Spleen (tissue), 11 donors: ENCODE measurements at regions not wholly inside any gene's neighbourhood (a gene's known extent, or its start where the extent isn't known, plus 50 kb on each side); places are given as distances from the start of the nearest gene placed in this dataset.
A peak's percentile ranks its signal among the peaks of the same experiment; 100 is the strongest.

Experiments used
- DNase-seq: peaks from one replicate; pipeline ENCODE4 v3.0.0-alpha.2; 2020
- H3K27ac ChIP-seq, 8 donors: fragments of 200-600 bp; sonication (generic) in 7 of 8; 1 replicate in 4 of 8; 2 replicates in 4 of 8; pipeline versions ENCODE4 v1.5.0 to v1.8.0; 2016 to 2021; ENCODE audit warnings: inconsistent platforms in 4 of 8, mild to moderate bottlenecking in 4 of 8, moderate library complexity in 1 of 8
- H3K27me3 ChIP-seq, 7 donors: fragments of 200-600 bp; sonication (generic) in 6 of 7; replicated peaks in 1 of 7; 1 replicate in 4 of 7; 2 replicates in 3 of 7; pipeline versions ENCODE4 v1.5.0 to v1.8.0; 2016 to 2021; ENCODE audit warnings: inconsistent platforms in 3 of 7, mild to moderate bottlenecking in 1 of 7
- H3K36me3 ChIP-seq, 6 donors: fragments of 200-600 bp; sonication (generic) in 5 of 6; 1 replicate in 4 of 6; 2 replicates in 2 of 6; pipeline versions ENCODE4 v1.5.0 to v1.8.0; 2016 to 2021; ENCODE audit warnings: inconsistent platforms in 2 of 6
- H3K4me1 ChIP-seq, 6 donors: fragments of 200-600 bp; sonication (generic) in 5 of 6; 1 replicate in 3 of 6; 2 replicates in 3 of 6; pipeline versions ENCODE4 v1.5.0 to v1.8.0; 2016 to 2021; ENCODE audit warnings: inconsistent platforms in 3 of 6
- H3K4me3 ChIP-seq, 8 donors: fragments of 200-600 bp; sonication (generic) in 7 of 8; 1 replicate in 4 of 8; 2 replicates in 4 of 8; pipeline versions ENCODE4 v1.5.0 to v1.8.0; 2016 to 2021; ENCODE audit warnings: inconsistent platforms in 4 of 8, mild to moderate bottlenecking in 4 of 8, moderate library complexity in 2 of 8
- H3K9me3 ChIP-seq, 8 donors: fragments of 200-600 bp; sonication (generic) in 7 of 8; 1 replicate in 4 of 8; 2 replicates in 4 of 8; pipeline versions ENCODE4 v1.5.0 to v1.8.0; 2016 to 2021; ENCODE audit warnings: inconsistent platforms in 4 of 8
- CTCF ChIP-seq, 11 experiments: fragments of 200-600 bp in 7 of 11; fragments of 450-650 bp in 4 of 11; sonication (generic) in 4 of 11; IDR thresholded peaks in 8 of 11; conservative IDR thresholded peaks in 3 of 11; 1 replicate in 7 of 11; 2 replicates in 4 of 11; pipeline versions ENCODE4 v1.4.0 to v1.8.0; 2016 to 2021; ENCODE audit warnings: antibody characterized with exemption in 11 of 11, inconsistent platforms in 4 of 11, mild to moderate bottlenecking in 1 of 11
- POLR2A ChIP-seq, 3 donors: fragments of 450-650 bp; IDR thresholded peaks; one replicate each; pipeline ENCODE4 v1.5.1; 2017; ENCODE audit warnings: antibody characterized with exemption in 3 of 3, mild to moderate bottlenecking in 1 of 3
- POLR2AphosphoS5 ChIP-seq, 3 donors: sonication (generic); formaldehyde crosslinking; IDR thresholded peaks; one replicate each; pipeline ENCODE4 v1.5.1; 2017; ENCODE audit warnings: antibody characterized with exemption in 3 of 3
- WGBS, 5 donors: extraction: QIAGEN DNeasy Blood & Tissue Kit in 3 of 5; methylation state at CpG; one replicate each; pipeline versions ENCODE4 v1.1.5 to v1.1.7; 2013 to 2018; 5-methylcytosine and 5-hydroxymethylcytosine counted together
- intact Hi-C: fragments of 100-400 bp; cut with DNase I; formaldehyde crosslinking; loops from one replicate; pipeline ENCODE4 v1.15.0; 2023; ENCODE audit warnings: low total_unique reads
- donor health status: healthy with polysubstance abuse.
- donor health status: DM: no; HTN: no; CAD: no; lungs with moderate emphysema.
- donor health status: DM: no; HTN: no; CAD: no.
- donor health status: Bipolar disorder and iron deficiency.
- donor health status: healthy.
- donor health status: DM: no; HTN: no; CAD: no.
- donor health status: DM: yes; HTN: yes; CAD: no.

- peaks cover 0 to 100% (median 88%) of the 10 kb centered on the region in 8 donors for H3K9me3 ChIP-seq
These were observed 268.2 kb downstream of the ALG10 start for GRCh38 chr12:34290381-34290995.

GRCh38 chr12:34291001-34291400, 268.7 kb downstream of the ALG10 start:
- Histone ChIP-seq H3K27ac (no peak overlapping the region), H3K4me1 (no peaks in the 10 kb centered on the region), H3K4me3 (no peak overlapping the region), H3K27me3 (no peaks in the 10 kb centered on the region), H3K9me3 (peaks cover 0 to 100% (median 85%) of the 10 kb centered on the region in 8 donors), H3K36me3 (no peaks in the 10 kb centered on the region)
- peak; percentile 34 for DNase-seq
- intact Hi-C loops = no loop called here
- 75 to 87% (median 85%) methylated on average over 17 of the region's 17 CpGs for WGBS, 5 donors
- no peak for TF ChIP-seq POLR2A (IDR thresholded peaks at IDR 0.05)
- no peak for TF ChIP-seq POLR2AphosphoS5 (IDR thresholded peaks at IDR 0.05)
- no peak for TF ChIP-seq CTCF (IDR thresholded peaks at IDR 0.05 in 8 of 11, conservative IDR thresholded peaks at IDR 0.05 in 3 of 11)

More at GRCh38 chr12:34290381-34290995, 268.2 kb downstream of the ALG10 start:
- no peaks in the 10 kb centered on the region for H3K27me3 ChIP-seq
- DNase-seq = peak; percentile 58
- no peak overlapping the region for H3K4me3 ChIP-seq
- H3K36me3 ChIP-seq = no peaks in the 10 kb centered on the region
- TF ChIP-seq POLR2A (IDR thresholded peaks at IDR 0.05) (no peak), POLR2AphosphoS5 (IDR thresholded peaks at IDR 0.05) (no peak), CTCF (IDR thresholded peaks at IDR 0.05 in 8 of 11, conservative IDR thresholded peaks at IDR 0.05 in 3 of 11) (no peak)
- intact Hi-C loops = no loop called here
- no peaks in the 10 kb centered on the region for H3K4me1 ChIP-seq
- no peak overlapping the region for H3K27ac ChIP-seq
- WGBS, 5 donors = 66 to 74% (median 70%) methylated on average over 27 of the region's 27 CpGs

- intact Hi-C loops = no loop called here
- 79 to 92% (median 87%) methylated on average over 19 of the region's 19 CpGs for WGBS, 5 donors
- H3K36me3 ChIP-seq = no peaks in the 10 kb centered on the region
- no peaks in the 10 kb centered on the region for H3K27me3 ChIP-seq
- H3K4me3 ChIP-seq = no peak overlapping the region
- peak; percentile 70 for DNase-seq
- H3K4me1 ChIP-seq = no peaks in the 10 kb centered on the region
- TF ChIP-seq CTCF (IDR thresholded peaks at IDR 0.05 in 8 of 11, conservative IDR thresholded peaks at IDR 0.05 in 3 of 11) (no peak), POLR2AphosphoS5 (IDR thresholded peaks at IDR 0.05) (no peak), POLR2A (IDR thresholded peaks at IDR 0.05) (no peak)
- no peak overlapping the region for H3K27ac ChIP-seq
- H3K9me3 ChIP-seq = peaks cover 0 to 100% (median 85%) of the 10 kb centered on the region in 8 donors
These were observed 269.2 kb downstream of the ALG10 start for GRCh38 chr12:34291426-34291901.

GRCh38 chr12:34292736-34293625, 270.7 kb downstream of the ALG10 start:
- Histone ChIP-seq H3K27ac (no peak overlapping the region), H3K36me3 (no peaks in the 10 kb centered on the region), H3K4me3 (no peak overlapping the region), H3K4me1 (no peaks in the 10 kb centered on the region), H3K27me3 (no peaks in the 10 kb centered on the region), H3K9me3 (peaks cover 0 to 100% (median 84%) of the 10 kb centered on the region in 8 donors)
- intact Hi-C loops = no loop called here
- WGBS, 5 donors = 72 to 84% (median 79%) methylated on average over 34 of the region's 34 CpGs
- no peak for TF ChIP-seq CTCF (IDR thresholded peaks at IDR 0.05 in 8 of 11, conservative IDR thresholded peaks at IDR 0.05 in 3 of 11)
- no peak for TF ChIP-seq POLR2A (IDR thresholded peaks at IDR 0.05)
- no peak for TF ChIP-seq POLR2AphosphoS5 (IDR thresholded peaks at IDR 0.05)
- peak; percentile 47 for DNase-seq
